GM12878 (cell line): ENCODE measurements at regions not wholly inside any gene's neighbourhood (a gene's known extent, or its start where the extent isn't known, plus 50 kb on each side); places are given as distances from the start of the nearest gene placed in this dataset.

Source experiments
- ATAC-seq: fragments of 200-7000 bp; cut with Tn5 transposase; 3 replicates; pipeline ENCODE4 v1.9.1; 2020; ENCODE audit warnings: mild to moderate bottlenecking, moderate library complexity
- BruUV-seq: library from RNA; stranded (reverse); fragments of 400-500 nt; replicated peaks from 2 replicates; lab custom pipeline; 2021; lab: Mats Ljungman, UMichigan
- CTCF ChIA-PET: fragments of 300-600 bp; sonication (Branson Sonifier 250); formaldehyde crosslinking; extraction: SDS; loops from one replicate; lab custom pipeline; 2021; ENCODE audit warnings: inconsistent platforms; lab: Yijun Ruan, JAX
- POLR2A ChIA-PET: fragments of 350-600 bp; formaldehyde crosslinking; extraction: SDS; loops from one replicate; lab custom pipeline; 2021; ENCODE audit warnings: inconsistent platforms; lab: Charles Lee
- RAD21 ChIA-PET: fragments of 300-600 bp; sonication (Branson Sonifier 250); formaldehyde crosslinking; loops from one replicate; lab custom pipeline; 2023; ENCODE audit warnings: antibody characterized with exemption; ENCODE audit not compliant: unreplicated experiment; lab: Charles Lee
- SMC1A ChIA-PET: fragments of 300-600 bp; sonication (Branson Sonifier 250); formaldehyde crosslinking; loops from one replicate; lab custom pipeline; 2023; ENCODE audit not compliant: unreplicated experiment, uncharacterized antibody; lab: Charles Lee
- DNase-seq: peaks from one replicate; pipeline ENCODE4 v3.0.0-alpha.2; 2011; ENCODE audit warnings: low read depth, low spot score
- FAIRE-seq: peaks from 3 replicates; lab custom pipeline; 2011; peaks lifted over from hg19 to GRCh38; lab: Jason Lieb, UNC
- H2AFZ ChIP-seq: 2 replicates; pipeline ENCODE4 v1.6.0; 2011; ENCODE audit warnings: low read depth, low read length, control low read depth; ENCODE audit not compliant: control insufficient read depth
- H3K27ac ChIP-seq: 2 replicates; pipeline ENCODE4 v1.5.1; 2011; ENCODE audit warnings: control low read depth; ENCODE audit not compliant: control insufficient read depth, insufficient read depth
- H3K27me3 ChIP-seq, 2 experiments: replicated peaks in 1 of 2; 2 replicates each; pipeline versions ENCODE4 v1.6.0 to v1.6.1; 2011; ENCODE audit warnings: low read length in 1 of 2; ENCODE audit not compliant: control insufficient read depth in 2 of 2, insufficient read depth in 2 of 2
- H3K36me3 ChIP-seq, 2 experiments: 2 replicates each; pipeline ENCODE4 v1.5.1; 2011; ENCODE audit warnings: low read length in 1 of 2; ENCODE audit not compliant: control insufficient read depth in 2 of 2, insufficient read depth in 2 of 2
- H3K4me1 ChIP-seq: 2 replicates; pipeline ENCODE4 v1.6.1; 2011; ENCODE audit warnings: mild to moderate bottlenecking, low read length, moderate library complexity, mixed read lengths; ENCODE audit not compliant: control insufficient read depth, insufficient read depth
- H3K4me2 ChIP-seq: 2 replicates; pipeline ENCODE4 v1.6.0; 2011; ENCODE audit warnings: control low read depth; ENCODE audit not compliant: control insufficient read depth, insufficient read depth
- H3K4me3 ChIP-seq: fragments of 200-600 bp; sonication (generic); 2 replicates; pipeline ENCODE4 v1.5.1; 2016
- H3K79me2 ChIP-seq: 2 replicates; pipeline ENCODE4 v1.6.0; 2011; ENCODE audit warnings: low read length; ENCODE audit not compliant: control insufficient read depth, insufficient read depth
- H3K9ac ChIP-seq: 2 replicates; pipeline ENCODE4 v1.8.0; 2011; ENCODE audit warnings: low read length, control low read depth, mixed read lengths; ENCODE audit not compliant: control insufficient read depth, insufficient read depth
- H3K9me3 ChIP-seq: replicated peaks from 3 replicates; pipeline ENCODE4 v1.5.1; 2011; ENCODE audit warnings: mild to moderate bottlenecking, low read length; ENCODE audit not compliant: control insufficient read depth, insufficient read depth
- H4K20me1 ChIP-seq: 2 replicates; pipeline ENCODE4 v1.6.0; 2011; ENCODE audit not compliant: control insufficient read depth, insufficient read depth
- ASH2L ChIP-seq: fragments of 300-600, 200-600 bp; sonication (generic); IDR thresholded peaks from 2 replicates; pipeline ENCODE4 v1.6.1; 2017; ENCODE audit warnings: low read depth, mild to moderate bottlenecking, borderline replicate concordance
- FOS ChIP-seq: IDR thresholded peaks from 3 replicates; pipeline ENCODE4 v1.6.1; 2011; ENCODE audit warnings: borderline replicate concordance; ENCODE audit not compliant: insufficient read length; ENCODE audit errors: extremely low read depth
- FOXM1 ChIP-seq: IDR thresholded peaks from 2 replicates; pipeline ENCODE4 v1.6.1; 2012; ENCODE audit warnings: low read depth, mild to moderate bottlenecking, inconsistent platforms, low read length, moderate library complexity
- MTA2 ChIP-seq: fragments of 450-650 bp; IDR thresholded peaks from 2 replicates; pipeline ENCODE4 v1.6.1; 2016; ENCODE audit warnings: low read depth, mild to moderate bottlenecking, moderate library complexity
- POLR2AphosphoS2 ChIP-seq: IDR thresholded peaks from 2 replicates; pipeline ENCODE4 v1.6.1; 2011; ENCODE audit warnings: low read depth, mild to moderate bottlenecking, low read length, improper control_type of control experiment, moderate library complexity
- YY1 ChIP-seq: IDR thresholded peaks from 2 replicates; pipeline ENCODE4 v1.6.1; 2011; ENCODE audit warnings: low read depth, mild to moderate bottlenecking, low read length
- ZNF207 ChIP-seq: fragments of 450-650 bp; IDR thresholded peaks from 2 replicates; pipeline ENCODE4 v1.6.1; 2014; ENCODE audit warnings: antibody characterized with exemption, mild to moderate bottlenecking, borderline replicate concordance
- ZNF274 ChIP-seq: IDR thresholded peaks from one replicate; pipeline ENCODE4 v1.8.0; 2011; ENCODE audit not compliant: insufficient read length, insufficient read depth
- ZNF687 ChIP-seq: fragments of 450-650 bp; IDR thresholded peaks from 2 replicates; pipeline ENCODE4 v1.6.1; 2017; ENCODE audit warnings: mild to moderate bottlenecking, moderate library complexity
- WGBS: methylation state at CpG from one replicate; pipeline ENCODE4 v1.1.6; 2016; ENCODE audit warnings: low lambda C conversion rate; ENCODE audit not compliant: insufficient replicate concordance, insufficient coverage; ENCODE audit errors: missing lambda C conversion rate; 5-methylcytosine and 5-hydroxymethylcytosine counted together
- in situ Hi-C: fragments of 300-500 bp; cut with MboI; formaldehyde crosslinking; loops from 9 replicates; pipeline ENCODE4 v1.14.3; 2018; ENCODE audit warnings: mixed read lengths
- intact Hi-C: fragments of 100-400 bp; cut with micrococcal nuclease; formaldehyde crosslinking; loops from one replicate; pipeline ENCODE4 v1.14.2; 2022; ENCODE audit not compliant: unreplicated experiment

- Histone ChIP-seq H3K79me2 (no peaks in the 10 kb centered on the region), H3K27ac (no peak overlapping the region), H3K9me3 (no peaks in the 10 kb centered on the region), H3K4me2 (no peak overlapping the region), H2AFZ (no peak overlapping the region), H4K20me1 (no peaks in the 10 kb centered on the region), H3K9ac (no peak overlapping the region), H3K27me3 (no peaks in the 10 kb centered on the region), H3K4me3 (no peak overlapping the region), H3K36me3 (no peaks in the 10 kb centered on the region), H3K4me1 (no peaks in the 10 kb centered on the region)
- SMC1A ChIA-PET = no interaction called here
- ATAC-seq = no peak
- CTCF ChIA-PET = interaction anchor here (1.1 kb wide), 1 partner anchor 22 kb away, joined by 3 read pairs; no protein-coding TSS in a partner anchor
- RAD21 ChIA-PET = no interaction called here
- BruUV-seq = no TSS peak
- WGBS = 16% methylated on average over 10 of the region's 10 CpGs
- DNase-seq = no peak
- POLR2A ChIA-PET = no interaction called here
- intact Hi-C loops (no loop called here), in situ Hi-C loops (no loop called here)
- FAIRE-seq = no peak
- TF ChIP-seq YY1 (no peak), ASH2L (no peak), ZNF687 (no peak), POLR2AphosphoS2 (no peak), FOS (no peak), FOXM1 (no peak), ZNF207 (no peak), MTA2 (no peak), ZNF274 (no peak)
Observed at GRCh38 chr10:129308953-129309564, 158.0 kb upstream of the MGMT start.
